ENCODE measurements at regions not wholly inside any gene's neighbourhood (a gene's known extent, or its start where the extent isn't known, plus 50 kb on each side); places are given as distances from the start of the nearest gene placed in this dataset.
"Not testable (repeated sequence)": the region's sequence is repeated elsewhere in the genome, so short reads cannot be mapped to it uniquely, and the experiment has no call there.

DNA sequence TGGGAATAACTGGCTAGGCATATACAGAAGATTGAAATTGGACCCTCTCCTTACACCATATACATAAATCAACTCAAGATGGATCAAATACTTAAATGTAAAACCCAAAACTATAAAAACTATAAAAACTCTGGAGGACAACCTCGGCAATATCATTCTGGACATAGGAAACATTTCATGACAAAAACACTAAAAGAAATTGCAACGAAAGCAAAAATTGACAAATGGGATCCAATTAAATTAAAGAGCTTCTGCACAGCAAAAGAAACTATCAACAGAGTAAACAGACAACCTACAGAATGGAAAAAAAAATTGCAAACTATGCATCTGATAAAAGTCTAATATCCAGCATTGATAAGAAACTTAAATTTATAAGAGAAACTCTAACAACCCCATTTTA, 503.7 kb upstream of the C16orf82 start:
- no peak for DNase-seq (ENCODE audit: low read depth, low spot score)
- H3K36me3 ChIP-seq (ENCODE audit: control insufficient read depth, insufficient read depth, low read length) = no peaks in the 10 kb centered on the region
- no peaks in the 10 kb centered on the region for H3K9me3 ChIP-seq (ENCODE audit: control insufficient read depth, insufficient read depth, low read length)
- H3K27ac ChIP-seq (ENCODE audit: low read length) = no peak overlapping the region
- H3K4me1 ChIP-seq (ENCODE audit: control insufficient read depth, insufficient read depth, low read length) = no peaks in the 10 kb centered on the region
- no peaks in the 10 kb centered on the region for H3K27me3 ChIP-seq (ENCODE audit: control insufficient read depth, insufficient read depth, low read length)
- H3K4me3 ChIP-seq (ENCODE audit: low read length) = no peak overlapping the region
- no CpG with 5 or more reads among the region's 2 CpGs for WGBS (ENCODE audit: insufficient coverage, insufficient read length)

- DNase-seq (ENCODE audit: low read depth, low spot score) = no peak
- H3K9me3 ChIP-seq (ENCODE audit: control insufficient read depth, insufficient read depth, low read length) = no peaks in the 10 kb centered on the region
- H3K4me1 ChIP-seq (ENCODE audit: control insufficient read depth, insufficient read depth, low read length) = no peaks in the 10 kb centered on the region
- no peaks in the 10 kb centered on the region for H3K36me3 ChIP-seq (ENCODE audit: control insufficient read depth, insufficient read depth, low read length)
- H3K4me3 ChIP-seq (ENCODE audit: low read length) = no peak overlapping the region
- H3K27me3 ChIP-seq (ENCODE audit: control insufficient read depth, insufficient read depth, low read length) = no peaks in the 10 kb centered on the region
- no peak overlapping the region for H3K27ac ChIP-seq (ENCODE audit: low read length)
- WGBS (ENCODE audit: insufficient coverage, insufficient read length) = no CpG with 5 or more reads among the region's 9 CpGs
Observed at GRCh38 chr16:26567356-26567755, 499.4 kb upstream of the C16orf82 start.

GRCh38 chr16:26569793-26570192, 496.9 kb upstream of the C16orf82 start:
- no peaks in the 10 kb centered on the region for H3K36me3 ChIP-seq (ENCODE audit: control insufficient read depth, insufficient read depth, low read length)
- H3K4me3 ChIP-seq (ENCODE audit: low read length) = no peak overlapping the region
- no peak overlapping the region for H3K27ac ChIP-seq (ENCODE audit: low read length)
- peak; percentile 43 for DNase-seq (ENCODE audit: low read depth, low spot score)
- no peaks in the 10 kb centered on the region for H3K4me1 ChIP-seq (ENCODE audit: control insufficient read depth, insufficient read depth, low read length)
- no peaks in the 10 kb centered on the region for H3K9me3 ChIP-seq (ENCODE audit: control insufficient read depth, insufficient read depth, low read length)
- H3K27me3 ChIP-seq (ENCODE audit: control insufficient read depth, insufficient read depth, low read length) = no peaks in the 10 kb centered on the region

- no peaks in the 10 kb centered on the region for H3K9me3 ChIP-seq (ENCODE audit: control insufficient read depth, insufficient read depth, low read length)
- no peaks in the 10 kb centered on the region for H3K27me3 ChIP-seq (ENCODE audit: control insufficient read depth, insufficient read depth, low read length)
- WGBS (ENCODE audit: insufficient coverage, insufficient read length) = no CpG with 5 or more reads among the region's 2 CpGs
- no peaks in the 10 kb centered on the region for H3K4me1 ChIP-seq (ENCODE audit: control insufficient read depth, insufficient read depth, low read length)
- DNase-seq (ENCODE audit: low read depth, low spot score) = no peak
- H3K36me3 ChIP-seq (ENCODE audit: control insufficient read depth, insufficient read depth, low read length) = no peaks in the 10 kb centered on the region
- no peak overlapping the region for H3K4me3 ChIP-seq (ENCODE audit: low read length)
- no peak overlapping the region for H3K27ac ChIP-seq (ENCODE audit: low read length)
Observed at GRCh38 chr16:26578748-26579147, 488.0 kb upstream of the C16orf82 start.

DNA sequence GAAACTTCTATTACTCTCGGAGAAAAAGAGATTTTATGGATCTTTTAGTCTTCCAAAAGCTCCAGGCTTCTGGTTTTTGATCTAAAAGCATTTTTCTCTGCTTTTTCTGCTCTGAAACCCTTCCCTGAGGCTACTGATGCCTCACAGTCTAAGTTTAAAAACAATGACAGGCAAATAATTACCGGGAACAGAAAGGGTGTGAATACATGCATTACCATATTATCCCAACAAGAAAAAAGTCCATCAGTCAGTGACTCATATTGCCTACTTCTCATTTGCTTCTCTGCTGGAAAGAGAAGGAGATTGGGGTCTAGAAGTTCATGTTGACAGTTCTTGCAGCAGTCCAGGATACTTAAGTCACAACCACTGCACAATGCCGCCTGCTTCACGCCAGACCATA, 482.9 kb upstream of the C16orf82 start:
- DNase-seq (ENCODE audit: low read depth, low spot score) = no peak
- no CpG with 5 or more reads among the region's 4 CpGs for WGBS (ENCODE audit: insufficient coverage, insufficient read length)
- Histone ChIP-seq H3K4me3 (ENCODE audit: low read length) (no peak overlapping the region), H3K9me3 (ENCODE audit: control insufficient read depth, insufficient read depth, low read length) (no peaks in the 10 kb centered on the region), H3K27ac (ENCODE audit: low read length) (no peak overlapping the region), H3K4me1 (ENCODE audit: control insufficient read depth, insufficient read depth, low read length) (no peaks in the 10 kb centered on the region), H3K27me3 (ENCODE audit: control insufficient read depth, insufficient read depth, low read length) (no peaks in the 10 kb centered on the region), H3K36me3 (ENCODE audit: control insufficient read depth, insufficient read depth, low read length) (no peaks in the 10 kb centered on the region)

DNA sequence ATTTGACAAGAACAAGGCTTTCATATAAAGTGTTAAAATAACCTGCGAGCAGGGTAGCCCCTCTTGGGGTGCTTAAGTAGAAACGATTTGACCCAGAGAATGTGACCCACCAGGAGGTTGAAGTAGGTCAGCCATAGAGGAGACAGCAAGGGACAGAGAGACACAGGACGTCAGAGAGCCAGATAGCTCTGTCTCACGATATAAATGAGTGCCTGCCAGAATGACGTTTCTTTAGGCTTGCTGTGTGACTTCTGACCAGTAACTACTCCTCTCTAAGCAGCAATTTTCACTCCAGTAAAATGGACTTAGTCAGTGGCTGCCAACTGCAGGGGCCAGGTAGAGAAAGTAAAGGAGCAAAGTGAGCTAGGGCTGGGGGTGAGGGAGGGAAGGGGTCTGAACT, 473.0 kb upstream of the C16orf82 start:
- Histone ChIP-seq H3K9me3 (ENCODE audit: control insufficient read depth, insufficient read depth, low read length) (no peaks in the 10 kb centered on the region), H3K4me1 (ENCODE audit: control insufficient read depth, insufficient read depth, low read length) (peaks cover 2% of the 10 kb centered on the region; the same call in 1 of the 2 replicates), H3K27ac (ENCODE audit: low read length) (no peak overlapping the region), H3K36me3 (ENCODE audit: control insufficient read depth, insufficient read depth, low read length) (no peaks in the 10 kb centered on the region), H3K27me3 (ENCODE audit: control insufficient read depth, insufficient read depth, low read length) (no peaks in the 10 kb centered on the region), H3K4me3 (ENCODE audit: low read length) (no peak overlapping the region)
- WGBS (ENCODE audit: insufficient coverage, insufficient read length) = no CpG with 5 or more reads among the region's 5 CpGs
- no peak for DNase-seq (ENCODE audit: low read depth, low spot score)

- Histone ChIP-seq H3K9me3 (ENCODE audit: control insufficient read depth, insufficient read depth, low read length) (no peaks in the 10 kb centered on the region), H3K4me3 (ENCODE audit: low read length) (no peak overlapping the region), H3K4me1 (ENCODE audit: control insufficient read depth, insufficient read depth, low read length) (peaks cover 5% of the 10 kb centered on the region), H3K27ac (ENCODE audit: low read length) (no peak overlapping the region), H3K36me3 (ENCODE audit: control insufficient read depth, insufficient read depth, low read length) (no peaks in the 10 kb centered on the region), H3K27me3 (ENCODE audit: control insufficient read depth, insufficient read depth, low read length) (no peaks in the 10 kb centered on the region)
- WGBS (ENCODE audit: insufficient coverage, insufficient read length) = no CpG with 5 or more reads among the region's 5 CpGs
- DNase-seq (ENCODE audit: low read depth, low spot score) = no peak
Observed at GRCh38 chr16:26594666-26595065, 472.1 kb upstream of the C16orf82 start.

DNA sequence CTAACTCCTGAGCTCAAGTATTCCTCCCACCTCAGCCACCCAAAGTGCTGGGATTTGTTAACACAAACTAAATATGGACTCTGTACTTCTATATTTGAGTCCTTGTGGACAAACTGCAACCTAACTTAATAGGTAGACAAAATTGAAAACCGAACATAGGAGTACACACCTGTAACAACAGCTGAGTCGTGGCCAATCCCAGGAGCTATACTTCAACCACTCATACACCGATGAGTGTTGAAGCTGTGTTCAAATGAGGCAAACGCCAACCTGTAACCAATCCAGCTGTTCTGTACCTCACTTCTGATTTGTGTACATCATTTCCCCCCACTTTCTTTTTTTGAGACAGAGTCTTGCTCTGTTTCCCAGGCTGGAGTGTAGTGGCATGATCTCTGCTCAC, 471.5 kb upstream of the C16orf82 start:
- peaks cover 8% of the 10 kb centered on the region for H3K4me1 ChIP-seq (ENCODE audit: control insufficient read depth, insufficient read depth, low read length)
- H3K36me3 ChIP-seq (ENCODE audit: control insufficient read depth, insufficient read depth, low read length) = no peaks in the 10 kb centered on the region
- WGBS (ENCODE audit: insufficient coverage, insufficient read length) = no CpG with 5 or more reads among the region's 4 CpGs
- no peaks in the 10 kb centered on the region for H3K27me3 ChIP-seq (ENCODE audit: control insufficient read depth, insufficient read depth, low read length)
- H3K4me3 ChIP-seq (ENCODE audit: low read length) = no peak overlapping the region
- no peak for DNase-seq (ENCODE audit: low read depth, low spot score)
- no peaks in the 10 kb centered on the region for H3K9me3 ChIP-seq (ENCODE audit: control insufficient read depth, insufficient read depth, low read length)
- no peak overlapping the region for H3K27ac ChIP-seq (ENCODE audit: low read length)

GRCh38 chr16:26596033-26596432, 470.7 kb upstream of the C16orf82 start:
- WGBS (ENCODE audit: insufficient coverage, insufficient read length) = no CpG with 5 or more reads among the region's 5 CpGs
- H3K27me3 ChIP-seq (ENCODE audit: control insufficient read depth, insufficient read depth, low read length); H3K9me3 ChIP-seq (ENCODE audit: control insufficient read depth, insufficient read depth, low read length); H3K36me3 ChIP-seq (ENCODE audit: control insufficient read depth, insufficient read depth, low read length); H3K27ac ChIP-seq (ENCODE audit: low read length); H3K4me1 ChIP-seq (ENCODE audit: control insufficient read depth, insufficient read depth, low read length); H3K4me3 ChIP-seq (ENCODE audit: low read length); DNase-seq (ENCODE audit: low read depth, low spot score): not testable (repeated sequence)

GRCh38 chr16:26598061-26598460, 468.7 kb upstream of the C16orf82 start:
- peaks cover 8% of the 10 kb centered on the region for H3K4me1 ChIP-seq (ENCODE audit: control insufficient read depth, insufficient read depth, low read length)
- no peak overlapping the region for H3K4me3 ChIP-seq (ENCODE audit: low read length)
- WGBS (ENCODE audit: insufficient coverage, insufficient read length) = no CpG with 5 or more reads among the region's 5 CpGs
- DNase-seq (ENCODE audit: low read depth, low spot score) = no peak
- no peak overlapping the region for H3K27ac ChIP-seq (ENCODE audit: low read length)
- H3K9me3 ChIP-seq (ENCODE audit: control insufficient read depth, insufficient read depth, low read length) = no peaks in the 10 kb centered on the region
- H3K27me3 ChIP-seq (ENCODE audit: control insufficient read depth, insufficient read depth, low read length) = no peaks in the 10 kb centered on the region
- H3K36me3 ChIP-seq (ENCODE audit: control insufficient read depth, insufficient read depth, low read length) = no peaks in the 10 kb centered on the region

- H3K27ac ChIP-seq (ENCODE audit: low read length) = no peak overlapping the region
- no peak overlapping the region for H3K4me3 ChIP-seq (ENCODE audit: low read length)
- no peaks in the 10 kb centered on the region for H3K36me3 ChIP-seq (ENCODE audit: control insufficient read depth, insufficient read depth, low read length)
- no peaks in the 10 kb centered on the region for H3K9me3 ChIP-seq (ENCODE audit: control insufficient read depth, insufficient read depth, low read length)
- no peaks in the 10 kb centered on the region for H3K27me3 ChIP-seq (ENCODE audit: control insufficient read depth, insufficient read depth, low read length)
- H3K4me1 ChIP-seq (ENCODE audit: control insufficient read depth, insufficient read depth, low read length) = peaks cover 8% of the 10 kb centered on the region
- no peak for DNase-seq (ENCODE audit: low read depth, low spot score)
- no CpG with 5 or more reads among the region's 7 CpGs for WGBS (ENCODE audit: insufficient coverage, insufficient read length)
Observed at GRCh38 chr16:26598998-26599784, 467.5 kb upstream of the C16orf82 start.

Data from iPS DF 6.9 (cell line).